HCT116 (cell line): ENCODE measurements at regions not wholly inside any gene's neighbourhood (a gene's known extent, or its start where the extent isn't known, plus 50 kb on each side); places are given as distances from the start of the nearest gene placed in this dataset.

ENCODE experiments used
- ATAC-seq: fragments of 200-7000 bp; cut with Tn5 transposase; 2 replicates; pipeline ENCODE4 v1.9.1; 2020; ENCODE audit warnings: mild to moderate bottlenecking, moderate library complexity
- BruUV-seq: library from RNA; stranded (reverse); fragments of 400-500 nt; replicated peaks from 2 replicates; lab custom pipeline; 2021; lab: Mats Ljungman, UMichigan
- CTCF ChIA-PET: fragments of 300-600 bp; sonication (Branson Sonifier 250); formaldehyde crosslinking; loops from one replicate; lab custom pipeline; 2021; ENCODE audit warnings: antibody characterized with exemption; lab: Charles Lee
- POLR2A ChIA-PET: fragments of 300-600, 350-600 bp; sonication (Branson Sonifier 250); formaldehyde crosslinking; loops from one replicate; lab custom pipeline; 2021; ENCODE audit warnings: antibody characterized with exemption; lab: Charles Lee
- RAD21 ChIA-PET, 2 experiments: fragments of 300-600 bp; sonication (Branson Sonifier 250); formaldehyde crosslinking; loops; one replicate each; lab custom pipeline; 2023; ENCODE audit warnings: low total read pairs in 2 of 2; ENCODE audit not compliant: uncharacterized antibody in 2 of 2, unreplicated experiment in 2 of 2, low non-redundant PET in 1 of 2; lab: Charles Lee
- DNase-seq: peaks from one replicate; pipeline ENCODE4 v3.0.0-alpha.2; 2010; ENCODE audit warnings: low read depth, low spot score
- H2AFZ ChIP-seq: fragments of 200-600 bp; shearing (Covaris generic), sonication (generic); 2 replicates; pipeline ENCODE4 v1.6.1; 2017; ENCODE audit warnings: low read depth, mixed run types, mixed read lengths, antibody characterized with exemption, low read length; ENCODE audit not compliant: poor library complexity, severe bottlenecking
- H3K27ac ChIP-seq: 2 replicates; pipeline ENCODE4 v1.5.1; 2012; ENCODE audit warnings: low read depth, low read length
- H3K27me3 ChIP-seq: fragments of 200-600 bp; sonication (generic); 2 replicates; pipeline ENCODE4 v1.6.1; 2016; ENCODE audit warnings: mixed run types, low read length, mixed read lengths; ENCODE audit not compliant: insufficient read depth
- H3K36me3 ChIP-seq, 2 experiments: fragments of 200-500 bp in 1 of 2; fragments of 200-600 bp in 1 of 2; sonication (Bioruptor generic) in 1 of 2; sonication (generic) in 1 of 2; 2 replicates each; pipeline versions ENCODE4 v1.5.1 to v1.6.1; 2014 to 2016; ENCODE audit warnings: low read length in 2 of 2, inconsistent platforms in 1 of 2, mixed read lengths in 1 of 2, mixed run types in 1 of 2; ENCODE audit not compliant: insufficient read depth in 2 of 2, control insufficient read depth in 1 of 2
- H3K4me1 ChIP-seq, 2 experiments: fragments of 200-600 bp in 1 of 2; sonication (generic) in 1 of 2; 2 replicates each; pipeline versions ENCODE4 v1.5.1 to v1.6.1; 2012 to 2017; ENCODE audit warnings: low read length in 2 of 2, inconsistent platforms in 1 of 2, mild to moderate bottlenecking in 1 of 2, mixed read lengths in 1 of 2, mixed run types in 1 of 2, moderate library complexity in 1 of 2; ENCODE audit not compliant: insufficient read depth in 2 of 2, control insufficient read depth in 1 of 2
- H3K4me2 ChIP-seq: fragments of 200-600 bp; sonication (generic); 2 replicates; pipeline ENCODE4 v1.6.1; 2017; ENCODE audit warnings: mixed run types, low read length, mixed read lengths
- H3K4me3 ChIP-seq, 2 experiments: fragments of 200-600 bp in 1 of 2; sonication (generic) in 1 of 2; replicated peaks in 1 of 2; 2 replicates each; pipeline ENCODE4 v1.5.1; 2011 to 2016; ENCODE audit warnings: low read length in 2 of 2, control low read depth in 1 of 2, low read depth in 1 of 2, mild to moderate bottlenecking in 1 of 2, mixed read lengths in 1 of 2, mixed run types in 1 of 2
- H3K79me2 ChIP-seq: fragments of 200-600 bp; sonication (generic); 2 replicates; pipeline ENCODE4 v1.6.1; 2017; ENCODE audit warnings: mild to moderate bottlenecking, mixed run types, low read length, moderate library complexity, mixed read lengths; ENCODE audit not compliant: insufficient read depth
- H3K9ac ChIP-seq: fragments of 200-600 bp; sonication (generic); 2 replicates; pipeline ENCODE4 v1.6.1; 2016; ENCODE audit warnings: low read length, mixed read lengths
- H3K9me2 ChIP-seq: fragments of 200-600 bp; sonication (generic), shearing (Covaris generic); 2 replicates; pipeline ENCODE4 v1.6.1; 2017; ENCODE audit warnings: mixed run types, mild to moderate bottlenecking, moderate library complexity; ENCODE audit not compliant: insufficient read depth
- H3K9me3 ChIP-seq, 2 experiments: fragments of 200-500 bp in 1 of 2; fragments of 200-600 bp in 1 of 2; sonication (Bioruptor generic) in 1 of 2; sonication (generic) in 1 of 2; 2 replicates each; pipeline ENCODE4 v1.6.1; 2014 to 2017; ENCODE audit warnings: low read length in 2 of 2, mixed read lengths in 2 of 2, inconsistent platforms in 1 of 2, low read depth in 1 of 2, mild to moderate bottlenecking in 1 of 2, mixed run types in 1 of 2, moderate library complexity in 1 of 2; ENCODE audit not compliant: control insufficient read depth in 1 of 2, insufficient read depth in 1 of 2
- H4K20me1 ChIP-seq: fragments of 200-600 bp; sonication (generic), shearing (Covaris generic); 2 replicates; pipeline ENCODE4 v1.6.1; 2017; ENCODE audit warnings: mixed run types, mild to moderate bottlenecking, moderate library complexity; ENCODE audit not compliant: insufficient read depth
- CBX3 ChIP-seq: IDR thresholded peaks from 2 replicates; pipeline ENCODE4 v1.6.1; 2012; ENCODE audit warnings: low read depth
- CEBPB ChIP-seq: IDR thresholded peaks from 2 replicates; pipeline ENCODE4 v1.6.1; 2012; ENCODE audit warnings: low read depth
- EGR1 ChIP-seq: IDR thresholded peaks from 2 replicates; pipeline ENCODE4 v1.6.1; 2012; ENCODE audit warnings: low read depth
- EZH2phosphoT487 ChIP-seq: fragments of 200-600 bp; IDR thresholded peaks from 2 replicates; pipeline ENCODE4 v1.6.1; 2018; ENCODE audit warnings: antibody characterized with exemption, borderline replicate concordance
- FOSL1 ChIP-seq: IDR thresholded peaks from 2 replicates; pipeline ENCODE4 v1.6.1; 2012; ENCODE audit warnings: low read depth
- JUND ChIP-seq: IDR thresholded peaks from 2 replicates; pipeline ENCODE4 v1.6.1; 2012
- MAX ChIP-seq: IDR thresholded peaks from 2 replicates; pipeline ENCODE4 v1.6.1; 2012
- SIN3A ChIP-seq: IDR thresholded peaks from 2 replicates; pipeline ENCODE4 v1.6.1; 2012; ENCODE audit warnings: low read depth
- SP1 ChIP-seq: IDR thresholded peaks from 2 replicates; pipeline ENCODE4 v1.6.1; 2012; ENCODE audit warnings: low read depth
- SRF ChIP-seq: IDR thresholded peaks from 2 replicates; pipeline ENCODE4 v1.6.1; 2012; ENCODE audit warnings: low read depth
- YY1 ChIP-seq: IDR thresholded peaks from 2 replicates; pipeline ENCODE4 v1.6.1; 2011; ENCODE audit warnings: low read length, low read depth, moderate library complexity, mild to moderate bottlenecking; ENCODE audit not compliant: insufficient replicate concordance; ENCODE audit errors: extremely low read depth
- ZBTB33 ChIP-seq: IDR thresholded peaks from 2 replicates; pipeline ENCODE4 v1.6.1; 2011; ENCODE audit warnings: mild to moderate bottlenecking, low read length, moderate library complexity; ENCODE audit not compliant: insufficient replicate concordance; ENCODE audit errors: extremely low read depth
- ZFX ChIP-seq: fragments of 450-650 bp; IDR thresholded peaks from 2 replicates; pipeline ENCODE4 v1.6.1; 2017
- ZNF274 ChIP-seq: fragments of 200-500 bp; sonication (Bioruptor generic); IDR thresholded peaks from 2 replicates; pipeline ENCODE4 v1.6.1; 2014; ENCODE audit warnings: mild to moderate bottlenecking, low read depth, low read length, inconsistent platforms
- intact Hi-C: fragments of 100-400 bp; cut with micrococcal nuclease; formaldehyde crosslinking; loops from 2 replicates; pipeline ENCODE4 v1.10.0; 2022
- TF ChIP-seq, protein P1 (sequence below): IDR thresholded peaks from 2 replicates; pipeline ENCODE4 v1.6.1; 2012; ENCODE audit warnings: low read depth

DNA sequence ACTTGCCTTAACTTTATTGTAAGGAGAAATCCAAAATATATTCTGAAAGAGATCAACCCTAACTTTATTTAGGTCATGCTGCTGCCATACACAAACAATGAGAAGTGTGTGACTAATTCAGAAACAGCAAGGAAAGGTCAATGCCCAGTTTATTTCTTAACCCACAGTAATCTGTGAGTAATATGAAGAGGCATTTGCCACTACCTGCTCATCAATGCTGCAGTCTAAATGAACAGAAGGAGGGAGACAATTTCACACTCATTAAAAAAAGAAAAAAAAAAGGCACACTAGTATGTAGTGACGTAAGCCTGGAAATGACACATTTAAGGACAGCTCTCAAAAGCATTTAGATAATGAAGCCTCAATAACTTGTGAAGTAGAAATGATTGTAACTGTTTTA lies 90.5 kb upstream of the FOXN3 start:
- intact Hi-C loops: no loop called here
- BruUV-seq: no TSS peak
- ATAC-seq (peak; percentile 81), DNase-seq (peak; percentile 75)
- H3K4me1 ChIP-seq: peaks cover 18 to 31% of the 10 kb centered on the region in 2 experiments
- no peaks in the 10 kb centered on the region for H3K9me3 ChIP-seq
- H3K4me3 ChIP-seq: peak overlapping the region in 1 of 2 experiments; percentile 22; a peak in 1 of 4 replicates
- H3K79me2 ChIP-seq: no peaks in the 10 kb centered on the region
- H3K9ac ChIP-seq: peak overlapping the region; percentile 22; the same call in 1 of the 2 replicates
- POLR2A ChIA-PET: no interaction called here
- CTCF ChIA-PET: no interaction called here
- no peaks in the 10 kb centered on the region for H3K36me3 ChIP-seq
- no peaks in the 10 kb centered on the region for H3K27me3 ChIP-seq
- H2AFZ ChIP-seq: peak overlapping the region; percentile 20
- H3K4me2 ChIP-seq: peak overlapping the region; percentile 63
- peak overlapping the region; percentile 3; the same call in 1 of the 2 replicates for H3K27ac ChIP-seq
- RAD21 ChIA-PET: no interaction called here
- no peaks in the 10 kb centered on the region for H3K9me2 ChIP-seq
- TF ChIP-seq EZH2phosphoT487: no peak
- peak; percentile 70 for TF ChIP-seq SP1
- TF ChIP-seq ZNF274: no peak
- peak; percentile 86 for TF ChIP-seq FOSL1
- TF ChIP-seq MAX: peak; percentile 46; the same call in 1 of the 2 replicates
- TF ChIP-seq SIN3A: peak; percentile 57; the same call in 1 of the 2 replicates
- no peak for TF ChIP-seq ZFX
- TF ChIP-seq SRF: 0 out of 2 replicates have a peak, but pooled peaks have one; percentile 24
- peak; percentile 47; the same call in 1 of the 2 replicates for TF ChIP-seq CBX3
- no peak for TF ChIP-seq ZBTB33
- TF ChIP-seq, protein P1, sequence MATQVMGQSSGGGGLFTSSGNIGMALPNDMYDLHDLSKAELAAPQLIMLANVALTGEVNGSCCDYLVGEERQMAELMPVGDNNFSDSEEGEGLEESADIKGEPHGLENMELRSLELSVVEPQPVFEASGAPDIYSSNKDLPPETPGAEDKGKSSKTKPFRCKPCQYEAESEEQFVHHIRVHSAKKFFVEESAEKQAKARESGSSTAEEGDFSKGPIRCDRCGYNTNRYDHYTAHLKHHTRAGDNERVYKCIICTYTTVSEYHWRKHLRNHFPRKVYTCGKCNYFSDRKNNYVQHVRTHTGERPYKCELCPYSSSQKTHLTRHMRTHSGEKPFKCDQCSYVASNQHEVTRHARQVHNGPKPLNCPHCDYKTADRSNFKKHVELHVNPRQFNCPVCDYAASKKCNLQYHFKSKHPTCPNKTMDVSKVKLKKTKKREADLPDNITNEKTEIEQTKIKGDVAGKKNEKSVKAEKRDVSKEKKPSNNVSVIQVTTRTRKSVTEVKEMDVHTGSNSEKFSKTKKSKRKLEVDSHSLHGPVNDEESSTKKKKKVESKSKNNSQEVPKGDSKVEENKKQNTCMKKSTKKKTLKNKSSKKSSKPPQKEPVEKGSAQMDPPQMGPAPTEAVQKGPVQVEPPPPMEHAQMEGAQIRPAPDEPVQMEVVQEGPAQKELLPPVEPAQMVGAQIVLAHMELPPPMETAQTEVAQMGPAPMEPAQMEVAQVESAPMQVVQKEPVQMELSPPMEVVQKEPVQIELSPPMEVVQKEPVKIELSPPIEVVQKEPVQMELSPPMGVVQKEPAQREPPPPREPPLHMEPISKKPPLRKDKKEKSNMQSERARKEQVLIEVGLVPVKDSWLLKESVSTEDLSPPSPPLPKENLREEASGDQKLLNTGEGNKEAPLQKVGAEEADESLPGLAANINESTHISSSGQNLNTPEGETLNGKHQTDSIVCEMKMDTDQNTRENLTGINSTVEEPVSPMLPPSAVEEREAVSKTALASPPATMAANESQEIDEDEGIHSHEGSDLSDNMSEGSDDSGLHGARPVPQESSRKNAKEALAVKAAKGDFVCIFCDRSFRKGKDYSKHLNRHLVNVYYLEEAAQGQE: no peak
- TF ChIP-seq YY1: no peak
- TF ChIP-seq CEBPB: peak; percentile 75
- TF ChIP-seq JUND: peak; percentile 58
- TF ChIP-seq EGR1: no peak
- no peaks in the 10 kb centered on the region for H4K20me1 ChIP-seq
